Endothelial cell of umbilical vein (primary cell): ENCODE measurements at regions not wholly inside any gene's neighbourhood (a gene's known extent, or its start where the extent isn't known, plus 50 kb on each side); places are given as distances from the start of the nearest gene placed in this dataset.

ENCODE experiments used
- EZH2 ChIP-seq: IDR thresholded peaks from 2 replicates; pipeline ENCODE4 v1.6.1; 2012; ENCODE audit warnings: borderline replicate concordance, low read depth, mild to moderate bottlenecking, moderate library complexity, low read length, inconsistent platforms; ENCODE audit not compliant: severe bottlenecking
- FOS ChIP-seq: IDR thresholded peaks from 2 replicates; pipeline ENCODE4 v1.6.1; 2011; ENCODE audit warnings: mild to moderate bottlenecking, low read length, moderate library complexity, borderline replicate concordance; ENCODE audit not compliant: insufficient read depth
- GATA2 ChIP-seq: IDR thresholded peaks from 2 replicates; pipeline ENCODE4 v1.7.0; 2011; ENCODE audit warnings: low read depth, mild to moderate bottlenecking, moderate library complexity, mixed read lengths, low read length; ENCODE audit not compliant: insufficient read length, insufficient read depth
- POLR2A ChIP-seq: IDR thresholded peaks from 2 replicates; pipeline ENCODE4 v1.6.1; 2012; ENCODE audit warnings: low read depth, mild to moderate bottlenecking, control low read depth, low read length
- POLR2AphosphoS5 ChIP-seq: IDR thresholded peaks from 2 replicates; pipeline ENCODE4 v1.6.1; 2012; ENCODE audit warnings: low read depth, mild to moderate bottlenecking, control low read depth, low read length, moderate library complexity; ENCODE audit not compliant: insufficient read depth
- TF ChIP-seq, protein P1 (sequence below), 2 donors: IDR thresholded peaks; 1 replicate in 1 of 2; 2 replicates in 1 of 2; pipeline ENCODE4 v1.5.1; 2011; ENCODE audit warnings: low read length in 2 of 2, mild to moderate bottlenecking in 2 of 2, moderate library complexity in 2 of 2, control low read depth in 1 of 2, inconsistent platforms in 1 of 2, low read depth in 1 of 2; ENCODE audit not compliant: insufficient read depth in 1 of 2; ENCODE audit errors: extremely low read depth in 1 of 2

DNA sequence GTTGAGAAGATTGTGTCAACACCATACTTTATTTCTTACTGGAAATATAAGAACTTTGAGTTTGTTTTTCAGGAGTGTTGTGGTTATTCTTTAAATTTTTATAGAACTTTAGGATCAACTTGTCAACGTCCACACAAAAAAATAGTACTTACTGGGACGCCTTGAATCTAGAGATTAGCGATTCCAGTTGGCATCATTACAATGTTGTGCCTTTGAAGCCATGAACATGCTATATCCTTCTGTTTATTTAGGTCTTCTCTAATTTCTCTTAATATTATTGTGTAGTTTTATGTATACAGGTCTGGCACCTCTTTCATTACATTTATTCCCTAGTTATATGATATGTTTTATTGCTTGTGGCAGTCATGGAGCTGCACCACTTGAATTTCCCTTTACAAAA lies 320.8 kb upstream of the CCDC196 start:
- TF ChIP-seq, protein P1, sequence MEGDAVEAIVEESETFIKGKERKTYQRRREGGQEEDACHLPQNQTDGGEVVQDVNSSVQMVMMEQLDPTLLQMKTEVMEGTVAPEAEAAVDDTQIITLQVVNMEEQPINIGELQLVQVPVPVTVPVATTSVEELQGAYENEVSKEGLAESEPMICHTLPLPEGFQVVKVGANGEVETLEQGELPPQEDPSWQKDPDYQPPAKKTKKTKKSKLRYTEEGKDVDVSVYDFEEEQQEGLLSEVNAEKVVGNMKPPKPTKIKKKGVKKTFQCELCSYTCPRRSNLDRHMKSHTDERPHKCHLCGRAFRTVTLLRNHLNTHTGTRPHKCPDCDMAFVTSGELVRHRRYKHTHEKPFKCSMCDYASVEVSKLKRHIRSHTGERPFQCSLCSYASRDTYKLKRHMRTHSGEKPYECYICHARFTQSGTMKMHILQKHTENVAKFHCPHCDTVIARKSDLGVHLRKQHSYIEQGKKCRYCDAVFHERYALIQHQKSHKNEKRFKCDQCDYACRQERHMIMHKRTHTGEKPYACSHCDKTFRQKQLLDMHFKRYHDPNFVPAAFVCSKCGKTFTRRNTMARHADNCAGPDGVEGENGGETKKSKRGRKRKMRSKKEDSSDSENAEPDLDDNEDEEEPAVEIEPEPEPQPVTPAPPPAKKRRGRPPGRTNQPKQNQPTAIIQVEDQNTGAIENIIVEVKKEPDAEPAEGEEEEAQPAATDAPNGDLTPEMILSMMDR (IDR thresholded peaks at IDR 0.05; ENCODE audit: extremely low read depth in 1 of 2, insufficient read depth in 1 of 2, low read depth in 1 of 2, low read length in 2 of 2) = no peak
- TF ChIP-seq POLR2A = no peak
- no peak for TF ChIP-seq FOS
- no peak for TF ChIP-seq EZH2
- TF ChIP-seq POLR2AphosphoS5 = no peak
- TF ChIP-seq GATA2 = no peak
